K562 (cell line): ENCODE measurements at regions not wholly inside any gene's neighbourhood (a gene's known extent, or its start where the extent isn't known, plus 50 kb on each side); places are given as distances from the start of the nearest gene placed in this dataset.

ENCODE experiments used
- EP300 ChIP-seq: IDR thresholded peaks from 2 replicates; pipeline ENCODE4 v1.6.1; 2012; ENCODE audit warnings: low read length, improper control_type of control experiment
- GTF2F1 ChIP-seq: IDR thresholded peaks from 2 replicates; pipeline ENCODE4 v1.6.1; 2011; ENCODE audit warnings: low read depth, low read length, improper control_type of control experiment
- JUND ChIP-seq, 2 experiments: IDR thresholded peaks; 2 replicates in 1 of 2; 3 replicates in 1 of 2; pipeline ENCODE4 v1.6.1; 2011; ENCODE audit warnings: borderline replicate concordance in 2 of 2, low read depth in 2 of 2, low read length in 2 of 2, improper control_type of control experiment in 1 of 2, missing biosample characterization in 1 of 2, missing genetic modification characterization in 1 of 2, missing genetic modification reagents in 1 of 2
- KLF6 ChIP-seq: fragments of 250-450 bp; sonication (Bioruptor Pico); IDR thresholded peaks from 2 replicates; pipeline ENCODE4 v1.4.0; 2020; ENCODE audit warnings: mild to moderate bottlenecking, moderate library complexity, borderline replicate concordance
- POLR2A ChIP-seq: fragments of 450-650 bp; conservative IDR thresholded peaks from 2 replicates; pipeline ENCODE4 v1.6.1; 2016
- SIX5 ChIP-seq, 2 experiments: IDR thresholded peaks; 2 replicates each; pipeline ENCODE4 v1.6.1; 2011; ENCODE audit warnings: low read length in 2 of 2, borderline replicate concordance in 1 of 2, low read depth in 1 of 2, mild to moderate bottlenecking in 1 of 2, moderate library complexity in 1 of 2; ENCODE audit not compliant: insufficient read depth in 1 of 2
- SPI1 ChIP-seq: IDR thresholded peaks from 2 replicates; pipeline ENCODE4 v1.6.1; 2011; ENCODE audit warnings: low read depth, low read length, control low read depth, borderline replicate concordance
- TCF3 ChIP-seq: sonication (generic); formaldehyde crosslinking; IDR thresholded peaks from 2 replicates; pipeline ENCODE4 v1.4.0; 2020; ENCODE audit warnings: mild to moderate bottlenecking, missing genetic modification reagents
- TF ChIP-seq, protein P1 (sequence below): fragments of 250-450 bp; sonication (Bioruptor Pico); IDR thresholded peaks from 2 replicates; pipeline ENCODE4 v1.8.0; 2022; ENCODE audit warnings: moderate library complexity, mild to moderate bottlenecking, inconsistent platforms

DNA sequence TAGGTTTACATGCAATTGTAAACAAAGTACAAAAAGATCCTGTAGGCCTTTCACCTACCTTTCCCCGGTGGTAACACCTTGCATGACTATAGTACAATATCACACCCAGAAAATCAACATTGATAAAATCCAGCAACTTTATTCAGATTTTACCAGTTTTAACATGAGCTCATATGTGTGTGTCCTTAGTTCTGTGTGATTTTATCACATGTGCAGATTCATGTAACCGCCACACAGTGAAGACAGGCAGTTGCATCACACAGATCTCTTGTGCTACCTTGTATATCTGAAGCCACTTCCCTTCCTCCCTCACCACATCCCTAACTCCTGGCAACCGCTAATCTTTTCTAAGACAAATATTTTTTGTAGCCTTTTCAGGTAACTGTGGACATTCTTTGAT, 183.5 kb upstream of the C2CD4B start:
- TF ChIP-seq TCF3 = no peak
- no peak for TF ChIP-seq SIX5 (IDR thresholded peaks at IDR 0.05; ENCODE audit: borderline replicate concordance in 1 of 2, insufficient read depth in 1 of 2, low read depth in 1 of 2, low read length in 2 of 2)
- TF ChIP-seq GTF2F1 = no peak
- no peak for TF ChIP-seq SPI1
- no peak for TF ChIP-seq POLR2A
- TF ChIP-seq KLF6 (CRISPR knock-in tag) = no peak
- TF ChIP-seq EP300 = no peak
- no peak for TF ChIP-seq JUND (IDR thresholded peaks at IDR 0.05; ENCODE audit: borderline replicate concordance, low read depth, low read length)
- no peak for TF ChIP-seq JUND (tag; IDR thresholded peaks at IDR 0.05; ENCODE audit: borderline replicate concordance, low read depth, low read length)
- TF ChIP-seq, protein P1, sequence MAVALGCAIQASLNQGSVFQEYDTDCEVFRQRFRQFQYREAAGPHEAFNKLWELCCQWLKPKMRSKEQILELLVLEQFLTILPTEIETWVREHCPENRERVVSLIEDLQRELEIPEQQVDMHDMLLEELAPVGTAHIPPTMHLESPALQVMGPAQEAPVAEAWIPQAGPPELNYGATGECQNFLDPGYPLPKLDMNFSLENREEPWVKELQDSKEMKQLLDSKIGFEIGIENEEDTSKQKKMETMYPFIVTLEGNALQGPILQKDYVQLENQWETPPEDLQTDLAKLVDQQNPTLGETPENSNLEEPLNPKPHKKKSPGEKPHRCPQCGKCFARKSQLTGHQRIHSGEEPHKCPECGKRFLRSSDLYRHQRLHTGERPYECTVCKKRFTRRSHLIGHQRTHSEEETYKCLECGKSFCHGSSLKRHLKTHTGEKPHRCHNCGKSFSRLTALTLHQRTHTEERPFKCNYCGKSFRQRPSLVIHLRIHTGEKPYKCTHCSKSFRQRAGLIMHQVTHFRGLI = no peak
